Osteocyte (in vitro differentiated cells): ENCODE measurements at regions not wholly inside any gene's neighbourhood (a gene's known extent, or its start where the extent isn't known, plus 50 kb on each side); places are given as distances from the start of the nearest gene placed in this dataset.

ENCODE experiments used
- DNase-seq: peaks from one replicate; pipeline ENCODE4 v3.0.0; 2021; ENCODE audit warnings: mixed read lengths; ENCODE audit not compliant: unreplicated experiment; ENCODE audit errors: extremely low spot score
- H3K27ac Mint-ChIP-seq: one replicate; pipeline ENCODE4 v1.8.0; 2021; ENCODE audit warnings: mild to moderate bottlenecking, mixed read lengths; ENCODE audit not compliant: unreplicated experiment
- H3K27me3 Mint-ChIP-seq: one replicate; pipeline ENCODE4 v1.8.0; 2021; ENCODE audit warnings: mixed read lengths; ENCODE audit not compliant: unreplicated experiment
- H3K36me3 Mint-ChIP-seq: one replicate; pipeline ENCODE4 v1.8.0; 2021; ENCODE audit warnings: mixed read lengths; ENCODE audit not compliant: unreplicated experiment
- H3K4me1 Mint-ChIP-seq: one replicate; pipeline ENCODE4 v1.8.0; 2021; ENCODE audit warnings: mixed read lengths; ENCODE audit not compliant: unreplicated experiment
- H3K4me3 Mint-ChIP-seq: one replicate; pipeline ENCODE4 v1.8.0; 2021; ENCODE audit warnings: mild to moderate bottlenecking, moderate library complexity, mixed read lengths; ENCODE audit not compliant: unreplicated experiment
- H3K9me3 Mint-ChIP-seq: one replicate; pipeline ENCODE4 v1.8.0; 2021; ENCODE audit warnings: mixed read lengths; ENCODE audit not compliant: unreplicated experiment
- CTCF ChIP-seq: fragments of 200-600 bp; sonication (generic); IDR thresholded peaks from 2 replicates; pipeline ENCODE4 v1.5.0; 2021; ENCODE audit warnings: antibody characterized with exemption, mild to moderate bottlenecking, moderate library complexity

GRCh38 chr2:183269956-183270355 lies 145.7 kb downstream of the NUP35 start:
- Mint-ChIP-seq H3K9me3 (peaks cover 11% of the 10 kb centered on the region), H3K27ac (no peak overlapping the region), H3K4me1 (no peaks in the 10 kb centered on the region), H3K4me3 (no peak overlapping the region), H3K36me3 (no peaks in the 10 kb centered on the region), H3K27me3 (peaks cover 7% of the 10 kb centered on the region)
- DNase-seq, result no peak
- TF ChIP-seq CTCF, result no peak

GRCh38 chr2:183283209-183283608 lies 159.0 kb downstream of the NUP35 start:
- DNase-seq, result no peak
- Mint-ChIP-seq H3K4me1 (peaks cover 3% of the 10 kb centered on the region), H3K9me3 (peaks cover 10% of the 10 kb centered on the region), H3K27ac (no peak overlapping the region), H3K27me3 (no peaks in the 10 kb centered on the region), H3K4me3 (no peak overlapping the region), H3K36me3 (no peaks in the 10 kb centered on the region)
- TF ChIP-seq CTCF, result no peak

- H3K27me3 Mint-ChIP-seq, result no peaks in the 10 kb centered on the region
- DNase-seq, result no peak
- no peaks in the 10 kb centered on the region for H3K36me3 Mint-ChIP-seq
- H3K4me1 Mint-ChIP-seq, result peaks cover 3% of the 10 kb centered on the region
- H3K4me3 Mint-ChIP-seq, result no peak overlapping the region
- H3K27ac Mint-ChIP-seq, result no peak overlapping the region
- peaks cover 10% of the 10 kb centered on the region for H3K9me3 Mint-ChIP-seq
- TF ChIP-seq CTCF, result no peak
Observed at GRCh38 chr2:183284606-183285005, 160.4 kb downstream of the NUP35 start.

- Mint-ChIP-seq H3K36me3 (no peaks in the 10 kb centered on the region), H3K27ac (no peak overlapping the region), H3K4me1 (no peaks in the 10 kb centered on the region), H3K4me3 (no peak overlapping the region), H3K9me3 (no peaks in the 10 kb centered on the region), H3K27me3 (peaks cover 8% of the 10 kb centered on the region)
- DNase-seq, result no peak
- no peak for TF ChIP-seq CTCF
Observed at GRCh38 chr2:183291436-183291835, 167.2 kb downstream of the NUP35 start.

GRCh38 chr2:183292028-183292427 lies 167.8 kb downstream of the NUP35 start:
- TF ChIP-seq CTCF, result no peak
- Mint-ChIP-seq H3K4me3 (no peak overlapping the region), H3K27ac (no peak overlapping the region), H3K36me3 (no peaks in the 10 kb centered on the region), H3K9me3 (no peaks in the 10 kb centered on the region), H3K4me1 (no peaks in the 10 kb centered on the region), H3K27me3 (peaks cover 13% of the 10 kb centered on the region)
- DNase-seq, result no peak
